IMR-90 (cell line): ENCODE measurements at regions not wholly inside any gene's neighbourhood (a gene's known extent, or its start where the extent isn't known, plus 50 kb on each side); places are given as distances from the start of the nearest gene placed in this dataset.

Experiments
- ATAC-seq: fragments of 200-7000 bp; cut with Tn5 transposase; 2 replicates; pipeline ENCODE4 v1.9.1; 2020; ENCODE audit warnings: low read depth, mild to moderate bottlenecking, moderate library complexity
- BruUV-seq: library from RNA; stranded (reverse); fragments of 400-500 nt; replicated peaks from 2 replicates; lab custom pipeline; 2021; lab: Mats Ljungman, UMichigan
- CTCF ChIA-PET: fragments of 300-600 bp; formaldehyde crosslinking; extraction: SDS; loops from one replicate; lab custom pipeline; 2021; ENCODE audit warnings: antibody characterized with exemption; lab: Yijun Ruan, JAX
- POLR2A ChIA-PET: fragments of 300-600 bp; sonication (Branson Sonifier 250); formaldehyde crosslinking; loops from one replicate; lab custom pipeline; 2022; ENCODE audit warnings: antibody characterized with exemption; ENCODE audit not compliant: unreplicated experiment; lab: Charles Lee
- DNase-seq: peaks from one replicate; pipeline ENCODE4 v3.0.0; 2013
- H2AFZ ChIP-seq: replicated peaks from 2 replicates; pipeline ENCODE3; 2013; ENCODE audit warnings: low read length, mild to moderate bottlenecking; ENCODE audit not compliant: poor library complexity
- H2AK5ac ChIP-seq: 2 replicates; pipeline ENCODE4 v1.6.1; 2013; ENCODE audit warnings: low read depth, low read length, inconsistent platforms
- H2AK9ac ChIP-seq: replicated peaks from 2 replicates; pipeline ENCODE3; 2013; ENCODE audit warnings: mild to moderate bottlenecking, low read depth, low read length, moderate library complexity; ENCODE audit not compliant: poor library complexity
- H2BK120ac ChIP-seq: 2 replicates; pipeline ENCODE4 v1.6.1; 2013; ENCODE audit warnings: low read depth, low read length, inconsistent platforms
- H2BK15ac ChIP-seq: 3 replicates; pipeline ENCODE4 v1.6.1; 2013; ENCODE audit warnings: low read depth, low read length, inconsistent platforms
- H2BK20ac ChIP-seq: 2 replicates; pipeline ENCODE4 v1.6.1; 2013; ENCODE audit warnings: low read depth, mild to moderate bottlenecking, inconsistent platforms, low read length, moderate library complexity
- H2BK5ac ChIP-seq: 2 replicates; pipeline ENCODE4 v1.6.1; 2013; ENCODE audit warnings: mild to moderate bottlenecking, low read depth, low read length, inconsistent platforms; ENCODE audit not compliant: poor library complexity, severe bottlenecking
- H3K14ac ChIP-seq: replicated peaks from 2 replicates; pipeline ENCODE4 v1.6.1; 2013; ENCODE audit warnings: low read depth, low read length, inconsistent platforms
- H3K18ac ChIP-seq: 2 replicates; pipeline ENCODE4 v1.6.1; 2013; ENCODE audit warnings: low read depth, low read length, control low read depth
- H3K23ac ChIP-seq: 2 replicates; pipeline ENCODE4 v1.6.1; 2013; ENCODE audit warnings: low read depth, low read length, inconsistent platforms
- H3K27ac ChIP-seq: 2 replicates; pipeline ENCODE4 v1.5.1; 2013; ENCODE audit warnings: mild to moderate bottlenecking, control low read depth, low read length; ENCODE audit not compliant: insufficient read depth
- H3K27me3 ChIP-seq: 2 replicates; pipeline ENCODE4 v1.6.1; 2013; ENCODE audit warnings: low read length; ENCODE audit not compliant: control insufficient read depth, insufficient read depth
- H3K36me3 ChIP-seq: 2 replicates; pipeline ENCODE4 v1.6.1; 2013; ENCODE audit warnings: low read length, mixed read lengths; ENCODE audit not compliant: control insufficient read depth, insufficient read depth
- H3K4ac ChIP-seq: 2 replicates; pipeline ENCODE4 v1.6.1; 2013; ENCODE audit warnings: low read depth, low read length, inconsistent platforms
- H3K4me1 ChIP-seq: 2 replicates; pipeline ENCODE4 v1.6.1; 2013; ENCODE audit warnings: low read length, mixed read lengths; ENCODE audit not compliant: control insufficient read depth, insufficient read depth
- H3K4me2 ChIP-seq: 2 replicates; pipeline ENCODE4 v1.6.1; 2013; ENCODE audit warnings: low read depth, mild to moderate bottlenecking, control low read depth, low read length, moderate library complexity
- H3K4me3 ChIP-seq: 2 replicates; pipeline ENCODE4 v1.5.1; 2013; ENCODE audit warnings: low read depth, mild to moderate bottlenecking, control low read depth, low read length, moderate library complexity; ENCODE audit not compliant: insufficient read depth
- H3K56ac ChIP-seq: 2 replicates; pipeline ENCODE4 v1.6.1; 2013; ENCODE audit warnings: low read length, inconsistent platforms; ENCODE audit not compliant: insufficient read depth; ENCODE audit errors: extremely low read depth
- H3K79me1 ChIP-seq, 2 experiments: 2 replicates each; pipeline ENCODE4 v1.6.1; 2013; ENCODE audit warnings: low read length in 2 of 2, inconsistent platforms in 1 of 2, low read depth in 1 of 2
- H3K9ac ChIP-seq: 2 replicates; pipeline ENCODE4 v1.6.1; 2013; ENCODE audit warnings: low read depth, low read length, control low read depth
- H3K9me1 ChIP-seq: 2 replicates; pipeline ENCODE4 v1.6.1; 2013; ENCODE audit warnings: low read length, inconsistent platforms; ENCODE audit not compliant: insufficient read depth
- H3K9me3 ChIP-seq: 2 replicates; pipeline ENCODE4 v1.6.1; 2013; ENCODE audit warnings: low read length; ENCODE audit not compliant: control insufficient read depth, insufficient read depth
- H4K20me1 ChIP-seq: 2 replicates; pipeline ENCODE4 v1.6.1; 2013; ENCODE audit warnings: low read length, inconsistent platforms; ENCODE audit not compliant: insufficient read depth
- H4K5ac ChIP-seq: 2 replicates; pipeline ENCODE4 v1.6.1; 2013; ENCODE audit warnings: mild to moderate bottlenecking, low read depth, low read length, control low read depth
- H4K8ac ChIP-seq, 2 experiments: 2 replicates each; pipeline ENCODE4 v1.6.1; 2013; ENCODE audit warnings: low read depth in 2 of 2, low read length in 2 of 2, control low read depth in 1 of 2, inconsistent platforms in 1 of 2
- H4K91ac ChIP-seq: 2 replicates; pipeline ENCODE4 v1.6.1; 2013; ENCODE audit warnings: low read depth, low read length, inconsistent platforms; ENCODE audit not compliant: insufficient read depth
- CHD1 ChIP-seq: IDR thresholded peaks from 2 replicates; pipeline ENCODE4 v1.6.1; 2012; ENCODE audit warnings: low read depth, low read length, improper control_type of control experiment
- MAZ ChIP-seq: IDR thresholded peaks from 2 replicates; pipeline ENCODE4 v1.6.1; 2012; ENCODE audit warnings: low read depth, mild to moderate bottlenecking, low read length, improper control_type of control experiment, moderate library complexity, borderline replicate concordance
- NFE2L2 ChIP-seq: fragments of 150-350 bp; IDR thresholded peaks from 2 replicates; pipeline ENCODE4 v1.6.1; 2016; ENCODE audit warnings: low read depth, mild to moderate bottlenecking, low read length
- POLR2A ChIP-seq: IDR thresholded peaks from 2 replicates; pipeline ENCODE4 v1.6.1; 2012; ENCODE audit warnings: mild to moderate bottlenecking, low read depth, low read length
- RAD21 ChIP-seq: IDR thresholded peaks from 2 replicates; pipeline ENCODE4 v1.6.1; 2012; ENCODE audit warnings: low read length, improper control_type of control experiment
- RCOR1 ChIP-seq: IDR thresholded peaks from 2 replicates; pipeline ENCODE4 v1.6.1; 2012; ENCODE audit warnings: mild to moderate bottlenecking, low read length, improper control_type of control experiment; ENCODE audit not compliant: insufficient replicate concordance
- RFX5 ChIP-seq: IDR thresholded peaks from 2 replicates; pipeline ENCODE4 v1.8.0; 2012; ENCODE audit warnings: low read depth, mild to moderate bottlenecking, low read length, moderate library complexity
- WGBS, 2 experiments: methylation state at CpG; one replicate each; pipeline versions ENCODE4 v1.1.5 to v1.1.7; 2013; ENCODE audit warnings: missing lambda C conversion rate in 2 of 2; ENCODE audit not compliant: insufficient read length in 1 of 2; ENCODE audit errors: extremely low coverage in 2 of 2; 5-methylcytosine and 5-hydroxymethylcytosine counted together
- dilution Hi-C: fragments of 300-500 bp; cut with HindIII; formaldehyde crosslinking; loops from one replicate; pipeline ENCODE4 v1.14.3; 2018; ENCODE audit warnings: low sequenced_read_pairs; ENCODE audit not compliant: unreplicated experiment
- in situ Hi-C: fragments of 300-500 bp; cut with MboI; formaldehyde crosslinking; loops from 3 replicates; pipeline ENCODE4 v1.14.3; 2019; ENCODE audit warnings: low sequenced_read_pairs, inconsistent platforms, mixed read lengths
- intact Hi-C: fragments of 100-400 bp; cut with micrococcal nuclease; formaldehyde crosslinking; loops from 2 replicates; pipeline ENCODE4 v1.10.0; 2022
- TF ChIP-seq, protein P1 (sequence below): fragments of 150-350 bp; IDR thresholded peaks from 2 replicates; pipeline ENCODE4 v1.6.1; 2017; ENCODE audit warnings: mild to moderate bottlenecking, antibody characterized with exemption, low read length, low read depth

DNA sequence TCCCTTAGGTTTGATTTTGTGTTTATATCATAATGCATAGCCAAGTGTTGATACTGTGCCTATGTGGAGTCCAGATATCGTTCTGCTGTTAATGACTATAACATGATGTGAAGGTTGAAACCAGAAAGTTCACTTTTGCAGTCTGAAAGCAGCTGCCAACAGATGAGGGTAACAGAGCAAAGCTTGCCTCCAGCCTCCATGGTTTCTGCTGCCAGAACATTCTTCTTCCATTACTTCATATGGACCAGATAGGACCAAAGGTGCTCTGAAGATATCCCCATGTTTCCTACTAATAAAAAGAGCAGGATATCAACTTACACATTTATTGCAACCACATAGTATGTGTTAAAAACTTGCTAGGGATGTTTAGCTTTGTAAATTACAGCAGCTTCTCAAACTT lies 394.1 kb downstream of the SPRY1 start:
- H3K79me1 ChIP-seq, result no peaks in the 10 kb centered on the region
- H3K9me1 ChIP-seq, result peaks cover 7% of the 10 kb centered on the region
- H3K4me3 ChIP-seq, result no peak overlapping the region
- H4K20me1 ChIP-seq, result no peaks in the 10 kb centered on the region
- H3K9me3 ChIP-seq, result no peaks in the 10 kb centered on the region
- H3K4ac ChIP-seq, result no peak overlapping the region
- in situ Hi-C loops, result no loop called here
- no peaks in the 10 kb centered on the region for H3K27me3 ChIP-seq
- intact Hi-C loops, result no loop called here
- peak overlapping the region; percentile 5 for H4K5ac ChIP-seq
- no peak overlapping the region for H2BK20ac ChIP-seq
- ATAC-seq (no peak), DNase-seq (peak; percentile 31)
- no peak overlapping the region for H4K8ac ChIP-seq
- H3K14ac ChIP-seq, result no peak overlapping the region
- POLR2A ChIA-PET, result interaction anchor here (0.6 kb wide), 1 partner anchor 17 kb away, joined by 3 read pairs; no protein-coding TSS in a partner anchor
- WGBS, 2 experiments, result no CpG with 5 or more reads among the region's 1 CpG
- no peak overlapping the region for H2AK9ac ChIP-seq
- H3K4me2 ChIP-seq, result no peak overlapping the region
- H2AFZ ChIP-seq, result no peak overlapping the region
- no peak for TF ChIP-seq MAZ
- TF ChIP-seq, protein P1, sequence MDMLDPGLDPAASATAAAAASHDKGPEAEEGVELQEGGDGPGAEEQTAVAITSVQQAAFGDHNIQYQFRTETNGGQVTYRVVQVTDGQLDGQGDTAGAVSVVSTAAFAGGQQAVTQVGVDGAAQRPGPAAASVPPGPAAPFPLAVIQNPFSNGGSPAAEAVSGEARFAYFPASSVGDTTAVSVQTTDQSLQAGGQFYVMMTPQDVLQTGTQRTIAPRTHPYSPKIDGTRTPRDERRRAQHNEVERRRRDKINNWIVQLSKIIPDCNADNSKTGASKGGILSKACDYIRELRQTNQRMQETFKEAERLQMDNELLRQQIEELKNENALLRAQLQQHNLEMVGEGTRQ, result no peak
- no peak for TF ChIP-seq RCOR1
- TF ChIP-seq RAD21, result no peak
- no peak for TF ChIP-seq RFX5
- TF ChIP-seq CHD1, result no peak
- TF ChIP-seq POLR2A, result no peak
- TF ChIP-seq NFE2L2, result no peak
- peaks cover 18% of the 10 kb centered on the region for H3K4me1 ChIP-seq
- no peak overlapping the region for H3K9ac ChIP-seq
- H4K91ac ChIP-seq, result no peak overlapping the region
- no peak overlapping the region for H3K23ac ChIP-seq
- H2BK15ac ChIP-seq, result no peak overlapping the region
- BruUV-seq, result no TSS peak
- no peak overlapping the region for H2AK5ac ChIP-seq
- no peak overlapping the region for H2BK5ac ChIP-seq
- H2BK120ac ChIP-seq, result no peak overlapping the region
- dilution Hi-C loops, result no loop called here
- CTCF ChIA-PET, result interaction anchor here (1.3 kb wide), 1 partner anchor 21 kb away, joined by 4 read pairs; no protein-coding TSS in a partner anchor
- no peak overlapping the region for H3K56ac ChIP-seq
- no peak overlapping the region for H3K27ac ChIP-seq
- peak overlapping the region; percentile 1; the same call in 1 of the 2 replicates for H3K18ac ChIP-seq
- H3K36me3 ChIP-seq, result no peaks in the 10 kb centered on the region
